ENCODE measurements at regions not wholly inside any gene's neighbourhood (a gene's known extent, or its start where the extent isn't known, plus 50 kb on each side); places are given as distances from the start of the nearest gene placed in this dataset.

- DNase-seq (no peak), ATAC-seq (ENCODE audit: low read depth) (no peak)
- Histone ChIP-seq H4K8ac (ENCODE audit: low read depth in 2 of 2, low read length in 2 of 2) (no peak overlapping the region), H2AK9ac (replicated peaks; ENCODE audit: low read depth, low read length, poor library complexity) (no peak overlapping the region), H3K27me3 (ENCODE audit: control insufficient read depth, insufficient read depth, low read length) (no peaks in the 10 kb centered on the region), H2AK5ac (ENCODE audit: low read depth, low read length) (no peak overlapping the region), H2BK120ac (ENCODE audit: low read depth, low read length) (no peak overlapping the region), H2BK15ac (ENCODE audit: low read depth, low read length) (no peak overlapping the region), H3K18ac (ENCODE audit: low read depth, low read length) (no peak overlapping the region), H3K4ac (ENCODE audit: low read depth, low read length) (no peak overlapping the region), H2BK5ac (ENCODE audit: low read depth, low read length, poor library complexity, severe bottlenecking) (no peak overlapping the region), H3K23ac (ENCODE audit: low read depth, low read length) (no peak overlapping the region), H3K9me3 (ENCODE audit: control insufficient read depth, insufficient read depth, low read length) (no peaks in the 10 kb centered on the region), H2AFZ (replicated peaks; ENCODE audit: low read length, poor library complexity) (no peak overlapping the region), H3K4me3 (ENCODE audit: insufficient read depth, low read depth, low read length) (no peak overlapping the region), H3K9me1 (ENCODE audit: insufficient read depth, low read length) (no peaks in the 10 kb centered on the region), H4K91ac (ENCODE audit: insufficient read depth, low read depth, low read length) (no peak overlapping the region), H2BK20ac (ENCODE audit: low read depth, low read length) (no peak overlapping the region), H3K4me2 (ENCODE audit: low read depth, low read length) (no peak overlapping the region), H3K14ac (replicated peaks; ENCODE audit: low read depth, low read length) (no peak overlapping the region), H3K4me1 (ENCODE audit: control insufficient read depth, insufficient read depth, low read length) (no peaks in the 10 kb centered on the region), H3K56ac (ENCODE audit: extremely low read depth, insufficient read depth, low read length) (no peak overlapping the region), H4K20me1 (ENCODE audit: insufficient read depth, low read length) (no peaks in the 10 kb centered on the region), H3K79me1 (ENCODE audit: low read depth in 1 of 2, low read length in 2 of 2) (no peaks in the 10 kb centered on the region), H4K5ac (ENCODE audit: low read depth, low read length) (no peak overlapping the region), H3K36me3 (ENCODE audit: control insufficient read depth, insufficient read depth, low read length) (no peaks in the 10 kb centered on the region), H3K9ac (ENCODE audit: low read depth, low read length) (no peak overlapping the region), H3K27ac (ENCODE audit: insufficient read depth, low read length) (no peak overlapping the region)
- no TSS peak for BruUV-seq (replicated peaks)
- ChIA-PET CTCF (no interaction called here), POLR2A (ENCODE audit: unreplicated experiment) (no interaction called here)
- TF ChIP-seq RFX5 (IDR thresholded peaks at IDR 0.05; ENCODE audit: low read depth, low read length) = no peak
- TF ChIP-seq NFE2L2 (IDR thresholded peaks at IDR 0.05; ENCODE audit: low read depth, low read length) = no peak
- TF ChIP-seq BHLHE40 (IDR thresholded peaks at IDR 0.05; ENCODE audit: low read depth, low read length) = no peak
- no peak for TF ChIP-seq SMC3 (IDR thresholded peaks at IDR 0.05; ENCODE audit: low read depth, low read length)
- TF ChIP-seq MAFK (IDR thresholded peaks at IDR 0.05; ENCODE audit: low read depth, low read length) = no peak
- no peak for TF ChIP-seq POLR2A (IDR thresholded peaks at IDR 0.05; ENCODE audit: low read depth, low read length)
- TF ChIP-seq MXI1 (IDR thresholded peaks at IDR 0.05; ENCODE audit: borderline replicate concordance, low read depth, low read length) = no peak
- TF ChIP-seq CTCF (conservative IDR thresholded peaks at IDR 0.05; ENCODE audit: low read depth, low read length) = no peak
- TF ChIP-seq MAZ (IDR thresholded peaks at IDR 0.05; ENCODE audit: borderline replicate concordance, low read depth, low read length) = no peak
- TF ChIP-seq USF2 (IDR thresholded peaks at IDR 0.05; ENCODE audit: low read depth, low read length) = no peak
- intact Hi-C loops (cut with micrococcal nuclease) (no loop called here), dilution Hi-C loops (cut with HindIII; ENCODE audit: low sequenced_read_pairs, unreplicated experiment) (no loop called here), in situ Hi-C loops (cut with MboI; ENCODE audit: low sequenced_read_pairs) (no loop called here)
Observed at GRCh38 chr2:31711737-31712136, 131.0 kb upstream of the SRD5A2 start.

All from IMR-90 (cell line).